K562 (cell line): ENCODE measurements at regions not wholly inside any gene's neighbourhood (a gene's known extent, or its start where the extent isn't known, plus 50 kb on each side); places are given as distances from the start of the nearest gene placed in this dataset.

Experiments
- ATAC-seq: fragments of 200-7000 bp; cut with Tn5 transposase; 3 replicates; pipeline ENCODE4 v1.9.1; 2020; ENCODE audit warnings: moderate library complexity
- BruUV-seq: library from RNA; stranded (reverse); fragments of 400-500 nt; replicated peaks from 2 replicates; lab custom pipeline; 2021; lab: Mats Ljungman, UMichigan
- CTCF ChIA-PET: fragments of 300-600 bp; formaldehyde crosslinking; extraction: SDS; loops from one replicate; lab custom pipeline; 2021; ENCODE audit warnings: low intra/inter-chr PET ratio; lab: Yijun Ruan, JAX
- POLR2A ChIA-PET: fragments of 300-600, 350-650 bp; sonication (Branson Sonifier 250); formaldehyde crosslinking; extraction: SDS; loops from one replicate; lab custom pipeline; 2021; ENCODE audit warnings: antibody characterized with exemption, inconsistent platforms; lab: Yijun Ruan, JAX
- DNase-seq, 4 experiments: peaks; one replicate each; pipeline versions ENCODE4 v3.0.0 to v3.0.0-alpha.2; 2011 to 2018; ENCODE audit warnings: low spot score in 3 of 4, mixed read lengths in 3 of 4; ENCODE audit errors: extremely low read depth in 1 of 4
- FAIRE-seq: peaks from 2 replicates; lab custom pipeline; 2011; peaks lifted over from hg19 to GRCh38; lab: Jason Lieb, UNC
- H2AFZ ChIP-seq: 2 replicates; pipeline ENCODE4 v1.6.0; 2011; ENCODE audit warnings: low read depth, low read length, control low read depth, inconsistent platforms
- H3K27ac ChIP-seq: fragments of 200-600 bp; 3 replicates; pipeline ENCODE4 v1.8.0; 2011; ENCODE audit warnings: low read depth, mild to moderate bottlenecking, control low read depth, inconsistent platforms, low read length, moderate library complexity, mixed read lengths; ENCODE audit errors: extremely low read depth
- H3K27me3 ChIP-seq, 2 experiments: fragments of 300-600 bp in 1 of 2; 2 replicates in 1 of 2; 3 replicates in 1 of 2; pipeline versions ENCODE4 v1.6.0 to v1.8.0; 2011; ENCODE audit warnings: inconsistent platforms in 2 of 2, low read length in 2 of 2, mild to moderate bottlenecking in 1 of 2, mixed read lengths in 1 of 2, moderate library complexity in 1 of 2; ENCODE audit not compliant: control insufficient read depth in 2 of 2, insufficient read depth in 2 of 2
- H3K36me3 ChIP-seq: fragments of 300-600 bp; 3 replicates; pipeline ENCODE4 v1.8.0; 2011; ENCODE audit warnings: mild to moderate bottlenecking, low read length, inconsistent platforms; ENCODE audit not compliant: control insufficient read depth, insufficient read depth
- H3K4me1 ChIP-seq, 2 experiments: fragments of 200-600 bp in 1 of 2; replicated peaks in 1 of 2; 2 replicates in 1 of 2; 3 replicates in 1 of 2; pipeline versions ENCODE4 v1.5.1 to v1.8.0; 2011; ENCODE audit warnings: inconsistent platforms in 2 of 2, low read length in 2 of 2, mild to moderate bottlenecking in 1 of 2, mixed read lengths in 1 of 2, moderate library complexity in 1 of 2; ENCODE audit not compliant: control insufficient read depth in 2 of 2, insufficient read depth in 2 of 2
- H3K4me2 ChIP-seq: 2 replicates; pipeline ENCODE4 v1.6.1; 2011; ENCODE audit warnings: low read length, control low read depth, inconsistent platforms, mixed read lengths; ENCODE audit not compliant: insufficient read depth
- H3K4me3 ChIP-seq: fragments of 200-600 bp; sonication (generic), shearing (Covaris generic); 2 replicates; pipeline ENCODE4 v1.5.1; 2016; ENCODE audit warnings: control low read depth, inconsistent platforms
- H3K79me2 ChIP-seq: fragments of 200-600 bp; 3 replicates; pipeline ENCODE4 v1.8.0; 2011; ENCODE audit warnings: low read length, inconsistent platforms; ENCODE audit not compliant: control insufficient read depth, insufficient read depth
- H3K9ac ChIP-seq, 2 experiments: 2 replicates each; pipeline versions ENCODE4 v1.6.0 to v1.6.1; 2011; ENCODE audit warnings: low read depth in 2 of 2, low read length in 2 of 2, control low read depth in 1 of 2, inconsistent platforms in 1 of 2, mild to moderate bottlenecking in 1 of 2, mixed read lengths in 1 of 2; ENCODE audit not compliant: insufficient read depth in 1 of 2
- H3K9me1 ChIP-seq: one replicate; pipeline ENCODE4 v1.6.0; 2011; ENCODE audit warnings: inconsistent platforms, mild to moderate bottlenecking, low read length, moderate library complexity; ENCODE audit not compliant: control insufficient read depth, insufficient read depth
- H3K9me3 ChIP-seq: replicated peaks from 2 replicates; pipeline ENCODE4 v1.5.1; 2011; ENCODE audit warnings: low read depth, low read length, inconsistent platforms; ENCODE audit not compliant: control insufficient read depth, insufficient read depth
- H4K20me1 ChIP-seq: replicated peaks from 2 replicates; pipeline ENCODE4 v1.6.1; 2011; ENCODE audit warnings: low read length, inconsistent platforms, mixed read lengths; ENCODE audit not compliant: control insufficient read depth, insufficient read depth
- EGR1 ChIP-seq: fragments of 450-650 bp; conservative IDR thresholded peaks from 2 replicates; pipeline ENCODE4 v1.6.1; 2017; ENCODE audit warnings: mild to moderate bottlenecking
- ELF2 ChIP-seq: fragments of 250-450 bp; sonication (Bioruptor Pico); IDR thresholded peaks from 2 replicates; pipeline ENCODE4 v1.5.0; 2021; ENCODE audit warnings: mild to moderate bottlenecking
- HOXB6 ChIP-seq: fragments of 250-450 bp; sonication (Bioruptor Pico); IDR thresholded peaks from 2 replicates; pipeline ENCODE4 v1.5.1; 2022; ENCODE audit warnings: mild to moderate bottlenecking, borderline replicate concordance
- MAFK ChIP-seq: IDR thresholded peaks from 2 replicates; pipeline ENCODE4 v1.6.1; 2011; ENCODE audit warnings: low read length, improper control_type of control experiment
- POU5F1 ChIP-seq: fragments of 150-350 bp; IDR thresholded peaks from 2 replicates; pipeline ENCODE4 v1.6.1; 2014; ENCODE audit warnings: borderline replicate concordance, low read length, low read depth, mild to moderate bottlenecking; ENCODE audit not compliant: partially characterized antibody
- SRSF7 ChIP-seq: fragments of 200-400 bp; formaldehyde crosslinking; optimal IDR thresholded peaks from 2 replicates; pipeline ENCODE3; 2017; ENCODE audit warnings: mild to moderate bottlenecking, low read depth, low read length
- ZNF143 ChIP-seq: sonication (generic); formaldehyde crosslinking; IDR thresholded peaks from 2 replicates; pipeline ENCODE4 v1.9.0; 2022; ENCODE audit warnings: mild to moderate bottlenecking, missing genetic modification reagents
- ZNF507 ChIP-seq: conservative IDR thresholded peaks from 2 replicates; pipeline ENCODE4 v1.6.1; 2017; ENCODE audit warnings: missing genetic modification characterization, missing compliant biosample characterization
- WGBS: fragments of 100-300 bp; shearing (Covaris generic); methylation state at CpG from one replicate; pipeline ENCODE4 v1.1.6; 2016; ENCODE audit warnings: low coverage, mixed read lengths; ENCODE audit not compliant: insufficient coverage; ENCODE audit errors: missing lambda C conversion rate; 5-methylcytosine and 5-hydroxymethylcytosine counted together
- in situ Hi-C: fragments of 300-500 bp; cut with MboI; formaldehyde crosslinking; loops from 4 replicates; pipeline ENCODE4 v1.15.0; 2018; ENCODE audit warnings: inconsistent platforms, mixed read lengths
- intact Hi-C: fragments of 100-400 bp; cut with micrococcal nuclease; formaldehyde crosslinking; loops from 2 replicates; pipeline ENCODE4 v1.14.2; 2022
- TF ChIP-seq, protein P1 (sequence below), 2 experiments: IDR thresholded peaks; 2 replicates each; pipeline ENCODE4 v1.6.1; 2012; ENCODE audit warnings: improper control_type of control experiment in 2 of 2, low read depth in 2 of 2, low read length in 2 of 2, borderline replicate concordance in 1 of 2
- TF ChIP-seq, protein P2 (sequence below): fragments of 450-650 bp; formaldehyde crosslinking; IDR thresholded peaks from 2 replicates; pipeline ENCODE4 v1.4.0; 2022; ENCODE audit warnings: missing genetic modification characterization

DNA sequence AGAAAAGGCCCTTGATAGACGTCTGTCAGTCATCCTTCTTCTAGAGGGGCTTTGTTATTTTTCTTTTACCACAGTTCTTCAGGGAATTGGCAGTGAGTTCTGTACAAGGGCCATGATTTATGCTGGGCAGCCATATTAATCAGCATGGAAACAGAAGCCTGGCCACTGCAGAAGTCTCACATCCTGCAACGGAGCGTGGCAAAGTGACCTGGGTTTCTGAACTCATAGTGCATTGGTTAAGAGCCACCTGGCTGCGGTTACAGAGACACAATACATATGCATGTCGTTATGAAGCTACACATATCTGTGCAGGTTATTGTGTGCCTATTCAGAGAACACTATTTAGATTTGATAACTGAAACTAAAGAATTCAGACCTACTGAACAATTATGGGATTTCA, 419.4 kb upstream of the CELF2 start (continued):
- TF ChIP-seq MAFK = no peak

DNA sequence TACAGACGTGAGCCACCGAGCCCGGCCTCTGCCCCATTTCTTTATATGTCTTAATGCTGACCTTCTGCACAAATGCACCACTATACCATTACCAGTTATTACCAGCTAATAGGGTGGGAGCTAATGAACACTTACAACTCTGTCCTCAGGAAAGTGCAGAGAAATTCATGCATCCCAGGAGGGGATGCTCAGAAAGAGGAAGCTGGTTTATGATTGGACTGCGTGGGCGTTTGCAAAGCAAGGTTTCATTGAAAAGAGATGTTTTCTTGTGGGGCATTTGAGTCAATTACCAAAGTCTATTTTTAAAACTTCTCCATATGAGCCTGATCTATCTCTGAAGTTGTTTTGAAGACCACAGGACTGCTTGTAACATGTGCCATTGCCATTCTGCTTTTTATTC, 417.7 kb upstream of the CELF2 start:
- BruUV-seq = no TSS peak
- H3K4me2 ChIP-seq = no peak overlapping the region
- no peaks in the 10 kb centered on the region for H3K27me3 ChIP-seq
- H3K27ac ChIP-seq = no peak overlapping the region
- H2AFZ ChIP-seq = no peak overlapping the region
- no peaks in the 10 kb centered on the region for H3K4me1 ChIP-seq
- no peaks in the 10 kb centered on the region for H4K20me1 ChIP-seq
- H3K9me3 ChIP-seq = no peaks in the 10 kb centered on the region
- TF ChIP-seq ZNF507 (tag) = no peak
- TF ChIP-seq, protein P1, sequence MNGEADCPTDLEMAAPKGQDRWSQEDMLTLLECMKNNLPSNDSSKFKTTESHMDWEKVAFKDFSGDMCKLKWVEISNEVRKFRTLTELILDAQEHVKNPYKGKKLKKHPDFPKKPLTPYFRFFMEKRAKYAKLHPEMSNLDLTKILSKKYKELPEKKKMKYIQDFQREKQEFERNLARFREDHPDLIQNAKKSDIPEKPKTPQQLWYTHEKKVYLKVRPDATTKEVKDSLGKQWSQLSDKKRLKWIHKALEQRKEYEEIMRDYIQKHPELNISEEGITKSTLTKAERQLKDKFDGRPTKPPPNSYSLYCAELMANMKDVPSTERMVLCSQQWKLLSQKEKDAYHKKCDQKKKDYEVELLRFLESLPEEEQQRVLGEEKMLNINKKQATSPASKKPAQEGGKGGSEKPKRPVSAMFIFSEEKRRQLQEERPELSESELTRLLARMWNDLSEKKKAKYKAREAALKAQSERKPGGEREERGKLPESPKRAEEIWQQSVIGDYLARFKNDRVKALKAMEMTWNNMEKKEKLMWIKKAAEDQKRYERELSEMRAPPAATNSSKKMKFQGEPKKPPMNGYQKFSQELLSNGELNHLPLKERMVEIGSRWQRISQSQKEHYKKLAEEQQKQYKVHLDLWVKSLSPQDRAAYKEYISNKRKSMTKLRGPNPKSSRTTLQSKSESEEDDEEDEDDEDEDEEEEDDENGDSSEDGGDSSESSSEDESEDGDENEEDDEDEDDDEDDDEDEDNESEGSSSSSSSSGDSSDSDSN (IDR thresholded peaks at IDR 0.05; ENCODE audit: borderline replicate concordance in 1 of 2, low read depth in 2 of 2, low read length in 2 of 2) = no peak
- no peak for TF ChIP-seq ZNF143 (CRISPR knock-in tag)
- no peak for TF ChIP-seq SRSF7
- no peak for TF ChIP-seq ELF2 (CRISPR knock-in tag)
- TF ChIP-seq, protein P2, sequence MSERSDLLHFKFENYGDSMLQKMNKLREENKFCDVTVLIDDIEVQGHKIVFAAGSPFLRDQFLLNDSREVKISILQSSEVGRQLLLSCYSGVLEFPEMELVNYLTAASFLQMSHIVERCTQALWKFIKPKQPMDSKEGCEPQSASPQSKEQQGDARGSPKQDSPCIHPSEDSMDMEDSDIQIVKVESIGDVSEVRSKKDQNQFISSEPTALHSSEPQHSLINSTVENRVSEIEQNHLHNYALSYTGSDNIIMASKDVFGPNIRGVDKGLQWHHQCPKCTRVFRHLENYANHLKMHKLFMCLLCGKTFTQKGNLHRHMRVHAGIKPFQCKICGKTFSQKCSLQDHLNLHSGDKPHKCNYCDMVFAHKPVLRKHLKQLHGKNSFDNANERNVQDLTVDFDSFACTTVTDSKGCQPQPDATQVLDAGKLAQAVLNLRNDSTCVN = no peak
- no peak for TF ChIP-seq HOXB6 (CRISPR knock-in tag)
- peak; percentile 25; the same call in 1 of the 2 replicates for TF ChIP-seq EGR1
- no peak for TF ChIP-seq POU5F1
- TF ChIP-seq, all 486 proteins: peak for 1
- no peaks in the 10 kb centered on the region for H3K79me2 ChIP-seq
- H3K4me3 ChIP-seq = no peak overlapping the region
- no peak for ATAC-seq
- H3K9me1 ChIP-seq = no peaks in the 10 kb centered on the region
- intact Hi-C loops = no loop called here
- no peak overlapping the region for H3K9ac ChIP-seq
- no peak for FAIRE-seq
- in situ Hi-C loops = no loop called here
- no peaks in the 10 kb centered on the region for H3K36me3 ChIP-seq
- ChIA-PET CTCF (no interaction called here), POLR2A (no interaction called here)
- 0% methylated on average over 5 of the region's 5 CpGs for WGBS
- no peak for DNase-seq
